ENCODE measurements at regions not wholly inside any gene's neighbourhood (a gene's known extent, or its start where the extent isn't known, plus 50 kb on each side); places are given as distances from the start of the nearest gene placed in this dataset.

DNA sequence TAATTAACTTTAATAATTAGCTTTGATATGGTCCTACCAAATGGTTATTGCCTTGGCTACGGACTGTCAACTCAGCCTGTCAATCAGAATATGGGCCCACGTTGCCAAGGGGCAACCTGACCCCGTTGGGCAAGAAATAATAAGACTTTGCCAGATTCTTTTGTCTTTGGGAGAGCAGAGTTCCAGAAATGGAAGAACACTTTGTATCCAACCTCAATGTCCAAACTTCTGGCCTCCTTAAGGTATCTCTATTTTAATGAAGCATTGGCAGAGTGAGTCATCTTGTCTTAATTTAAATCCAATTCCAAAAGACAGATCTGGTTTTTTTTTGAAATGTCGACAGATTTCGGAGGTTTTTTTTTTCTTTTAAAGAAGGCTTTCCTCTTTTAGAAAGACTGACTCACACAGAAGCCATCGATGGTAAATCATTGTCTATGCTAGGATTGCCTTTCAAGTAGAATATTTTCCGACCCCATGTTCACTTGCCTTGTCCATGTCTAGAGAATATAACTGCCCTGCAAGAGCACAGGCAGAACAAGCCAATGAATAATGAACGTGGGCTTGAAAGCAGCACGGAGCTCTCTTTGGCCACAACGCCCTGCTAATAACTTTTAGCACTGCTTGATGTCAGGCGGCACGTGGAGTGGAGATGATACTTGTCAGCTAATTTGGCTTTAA, 190.3 kb upstream of the GATB start:
- BruUV-seq (replicated peaks) = no TSS peak

DNA sequence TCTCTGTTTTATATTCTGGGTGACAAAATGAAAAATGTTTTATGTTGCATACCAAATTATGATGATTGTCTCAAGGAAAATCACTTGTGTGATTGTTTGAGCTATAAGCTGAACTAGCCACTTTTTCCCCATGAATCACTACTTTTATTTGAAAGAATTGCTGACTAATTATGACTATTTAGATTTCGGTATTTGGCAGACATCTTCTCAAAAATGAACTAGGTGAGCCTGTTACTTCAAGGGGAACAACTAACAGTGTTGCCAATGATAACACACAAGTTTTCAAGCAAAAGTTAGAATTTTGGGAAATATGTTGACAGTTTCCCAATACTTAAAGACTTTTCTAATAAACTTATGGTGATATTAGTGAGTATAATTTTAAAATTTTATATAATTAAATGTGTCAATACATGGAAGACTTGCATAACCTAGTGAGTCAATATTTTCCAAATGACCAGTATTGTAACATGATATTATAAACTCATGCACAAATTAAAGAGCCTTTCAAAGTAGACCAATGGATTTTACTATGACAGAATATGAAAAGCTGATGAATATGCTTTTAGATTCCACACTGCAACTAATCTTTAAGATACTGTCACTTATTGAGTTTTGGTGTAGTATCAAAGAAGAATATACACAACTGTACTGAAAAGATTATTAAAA, 187.7 kb upstream of the GATB start:
- TF ChIP-seq, protein P1, sequence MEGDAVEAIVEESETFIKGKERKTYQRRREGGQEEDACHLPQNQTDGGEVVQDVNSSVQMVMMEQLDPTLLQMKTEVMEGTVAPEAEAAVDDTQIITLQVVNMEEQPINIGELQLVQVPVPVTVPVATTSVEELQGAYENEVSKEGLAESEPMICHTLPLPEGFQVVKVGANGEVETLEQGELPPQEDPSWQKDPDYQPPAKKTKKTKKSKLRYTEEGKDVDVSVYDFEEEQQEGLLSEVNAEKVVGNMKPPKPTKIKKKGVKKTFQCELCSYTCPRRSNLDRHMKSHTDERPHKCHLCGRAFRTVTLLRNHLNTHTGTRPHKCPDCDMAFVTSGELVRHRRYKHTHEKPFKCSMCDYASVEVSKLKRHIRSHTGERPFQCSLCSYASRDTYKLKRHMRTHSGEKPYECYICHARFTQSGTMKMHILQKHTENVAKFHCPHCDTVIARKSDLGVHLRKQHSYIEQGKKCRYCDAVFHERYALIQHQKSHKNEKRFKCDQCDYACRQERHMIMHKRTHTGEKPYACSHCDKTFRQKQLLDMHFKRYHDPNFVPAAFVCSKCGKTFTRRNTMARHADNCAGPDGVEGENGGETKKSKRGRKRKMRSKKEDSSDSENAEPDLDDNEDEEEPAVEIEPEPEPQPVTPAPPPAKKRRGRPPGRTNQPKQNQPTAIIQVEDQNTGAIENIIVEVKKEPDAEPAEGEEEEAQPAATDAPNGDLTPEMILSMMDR (conservative IDR thresholded peaks at IDR 0.05; ENCODE audit: low read length) = no peak
- no peak for TF ChIP-seq EZH2phosphoT487 (IDR thresholded peaks at IDR 0.05; ENCODE audit: borderline replicate concordance, low read depth, low read length)
- Histone ChIP-seq H3K27ac (ENCODE audit: low read depth, low read length, poor library complexity, severe bottlenecking) (no peak overlapping the region), H3K9me2 (ENCODE audit: insufficient read depth, low read length) (no peaks in the 10 kb centered on the region), H4K20me1 (ENCODE audit: insufficient read depth, low read length) (no peaks in the 10 kb centered on the region), H3K36me3 (ENCODE audit: insufficient read depth, low read length) (no peaks in the 10 kb centered on the region), H3K9me3 (ENCODE audit: low read length) (0 out of 2 replicates have a peak, but pooled peaks cover 15% of the 10 kb centered on the region), H2AFZ (ENCODE audit: low read length) (no peak overlapping the region), H3K4me3 (ENCODE audit: low read depth, low read length, poor library complexity, severe bottlenecking) (no peak overlapping the region), H3K79me2 (ENCODE audit: insufficient read depth, low read depth, low read length) (no peaks in the 10 kb centered on the region), H3K4me2 (ENCODE audit: low read length) (no peak overlapping the region), H3K4me1 (ENCODE audit: insufficient read depth, low read length, poor library complexity, severe bottlenecking) (no peaks in the 10 kb centered on the region)
- no TSS peak for BruUV-seq (replicated peaks)
- DNase-seq (ENCODE audit: low spot score) = no peak
- POLR2A ChIA-PET = no interaction called here
- CTCF ChIA-PET (ENCODE audit: unreplicated experiment) = no interaction called here
- intact Hi-C loops (cut with micrococcal nuclease; ENCODE audit: unreplicated experiment) = no loop called here

More for the DNA sequence above, 190.3 kb upstream of the GATB start:
- 0 out of 2 replicates have a peak, but pooled peaks cover 15% of the 10 kb centered on the region for H3K9me3 ChIP-seq (ENCODE audit: low read length)
- DNase-seq (ENCODE audit: low spot score) = no peak
- no peaks in the 10 kb centered on the region for H4K20me1 ChIP-seq (ENCODE audit: insufficient read depth, low read length)
- ChIA-PET CTCF (ENCODE audit: unreplicated experiment) (no interaction called here), POLR2A (no interaction called here)
- intact Hi-C loops (cut with micrococcal nuclease; ENCODE audit: unreplicated experiment) = no loop called here
- H3K4me1 ChIP-seq (ENCODE audit: insufficient read depth, low read length, poor library complexity, severe bottlenecking) = no peaks in the 10 kb centered on the region
- no peak overlapping the region for H3K4me2 ChIP-seq (ENCODE audit: low read length)
- no peaks in the 10 kb centered on the region for H3K36me3 ChIP-seq (ENCODE audit: insufficient read depth, low read length)
- no peak overlapping the region for H3K27ac ChIP-seq (ENCODE audit: low read depth, low read length, poor library complexity, severe bottlenecking)
- no peaks in the 10 kb centered on the region for H3K9me2 ChIP-seq (ENCODE audit: insufficient read depth, low read length)
- TF ChIP-seq, protein P1 (conservative IDR thresholded peaks at IDR 0.05; ENCODE audit: low read length) = no peak
- no peak for TF ChIP-seq EZH2phosphoT487 (IDR thresholded peaks at IDR 0.05; ENCODE audit: borderline replicate concordance, low read depth, low read length)
- H3K4me3 ChIP-seq (ENCODE audit: low read depth, low read length, poor library complexity, severe bottlenecking) = no peak overlapping the region
- no peaks in the 10 kb centered on the region for H3K79me2 ChIP-seq (ENCODE audit: insufficient read depth, low read depth, low read length)
- H2AFZ ChIP-seq (ENCODE audit: low read length) = no peak overlapping the region

DNA sequence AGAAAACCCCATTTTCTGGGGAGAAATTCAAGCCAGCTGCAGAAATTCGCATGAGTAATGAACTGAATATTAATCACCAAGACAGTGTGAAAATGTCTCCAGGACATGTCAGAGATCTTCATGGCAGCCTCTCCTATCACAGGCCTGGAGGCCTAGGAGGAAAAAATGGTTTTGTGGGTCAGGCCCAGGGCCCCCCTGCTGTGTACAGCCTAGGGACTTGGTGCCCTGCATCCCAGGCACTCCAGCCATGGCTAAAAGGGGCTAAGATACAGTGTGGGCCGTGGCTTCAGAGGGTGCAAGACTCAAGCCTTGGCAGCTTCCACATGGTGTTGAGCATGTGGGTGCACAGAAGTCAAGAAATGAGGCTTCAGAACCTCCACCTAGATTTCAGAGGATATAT, 185.9 kb upstream of the GATB start:
- ChIA-PET POLR2A (interaction anchor here (0.6 kb wide), 1 partner anchor 975 kb away, joined by 3 read pairs; no protein-coding TSS in a partner anchor), CTCF (ENCODE audit: unreplicated experiment) (no interaction called here)
- TF ChIP-seq, protein P1 (conservative IDR thresholded peaks at IDR 0.05; ENCODE audit: low read length) = no peak
- TF ChIP-seq EZH2phosphoT487 (IDR thresholded peaks at IDR 0.05; ENCODE audit: borderline replicate concordance, low read depth, low read length) = no peak
- intact Hi-C loops (cut with micrococcal nuclease; ENCODE audit: unreplicated experiment) = no loop called here
- Histone ChIP-seq H3K4me2 (ENCODE audit: low read length) (no peak overlapping the region), H3K4me3 (ENCODE audit: low read depth, low read length, poor library complexity, severe bottlenecking) (no peak overlapping the region), H3K36me3 (ENCODE audit: insufficient read depth, low read length) (no peaks in the 10 kb centered on the region), H3K9me2 (ENCODE audit: insufficient read depth, low read length) (no peaks in the 10 kb centered on the region), H3K79me2 (ENCODE audit: insufficient read depth, low read depth, low read length) (no peaks in the 10 kb centered on the region), H3K9me3 (ENCODE audit: low read length) (0 out of 2 replicates have a peak, but pooled peaks cover 15% of the 10 kb centered on the region), H3K4me1 (ENCODE audit: insufficient read depth, low read length, poor library complexity, severe bottlenecking) (no peaks in the 10 kb centered on the region), H2AFZ (ENCODE audit: low read length) (no peak overlapping the region), H4K20me1 (ENCODE audit: insufficient read depth, low read length) (no peaks in the 10 kb centered on the region), H3K27ac (ENCODE audit: low read depth, low read length, poor library complexity, severe bottlenecking) (no peak overlapping the region)
- BruUV-seq (replicated peaks) = no TSS peak
- no peak for DNase-seq (ENCODE audit: low spot score)

Data from OCI-LY7 (cell line).